ENCODE measurements at regions not wholly inside any gene's neighbourhood (a gene's known extent, or its start where the extent isn't known, plus 50 kb on each side); places are given as distances from the start of the nearest gene placed in this dataset.
"Not testable (repeated sequence)": the region's sequence is repeated elsewhere in the genome, so short reads cannot be mapped to it uniquely, and the experiment has no call there.

DNA sequence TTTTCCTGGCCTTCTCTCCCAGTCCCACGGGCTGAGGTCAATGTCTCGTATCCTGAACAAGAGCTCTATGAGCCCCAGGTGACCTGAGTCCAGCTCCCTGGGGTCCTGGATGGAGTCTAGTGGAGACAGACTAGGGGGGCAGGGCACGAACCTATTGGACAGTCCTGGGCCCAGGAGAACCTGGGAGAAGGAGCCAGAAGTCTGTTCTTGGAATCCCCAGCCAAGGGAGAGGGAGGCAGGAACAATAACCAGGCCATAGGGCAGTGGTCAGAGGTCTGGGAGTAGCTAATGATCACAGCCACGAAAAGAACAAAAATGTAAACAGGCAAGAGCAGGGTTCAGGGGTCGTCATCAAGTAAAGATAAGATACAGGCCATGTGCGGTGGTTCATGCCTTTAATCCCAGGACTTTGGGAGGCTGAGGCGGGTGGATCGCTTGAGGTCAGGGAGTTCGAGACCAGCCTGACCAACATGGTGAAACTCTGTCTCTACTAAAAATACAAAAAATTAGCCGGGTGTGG is 60.8 kb downstream of the COPRS start:
- intact Hi-C loops (cut with DNase I), result no loop called here
- no peak for DNase-seq

- intact Hi-C loops (cut with DNase I); DNase-seq: not testable (repeated sequence)
Measured at GRCh38 chr17:31795941-31796340, 63.1 kb downstream of the COPRS start.

DNA sequence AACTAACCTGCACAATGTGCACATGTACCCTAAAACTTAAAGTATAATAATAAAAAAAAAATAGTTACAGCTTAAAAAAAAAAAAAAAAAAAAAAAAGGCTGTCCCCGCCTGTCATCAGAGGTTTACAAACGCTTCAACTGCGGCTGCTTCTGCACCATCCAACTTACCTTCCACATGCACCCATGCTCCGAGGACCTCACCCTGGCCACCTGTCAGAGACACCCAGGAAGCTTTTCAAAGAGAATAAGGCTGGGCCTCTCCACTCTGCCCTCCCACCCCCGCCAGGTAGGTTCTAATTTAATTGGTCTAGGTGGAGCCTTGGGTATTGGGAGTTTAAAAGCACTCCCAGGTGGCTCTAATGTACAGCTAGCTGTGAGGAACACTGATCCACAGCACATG is 64.9 kb downstream of the COPRS start:
- DNase-seq, result no peak
- intact Hi-C loops (cut with DNase I), result no loop called here

DNA sequence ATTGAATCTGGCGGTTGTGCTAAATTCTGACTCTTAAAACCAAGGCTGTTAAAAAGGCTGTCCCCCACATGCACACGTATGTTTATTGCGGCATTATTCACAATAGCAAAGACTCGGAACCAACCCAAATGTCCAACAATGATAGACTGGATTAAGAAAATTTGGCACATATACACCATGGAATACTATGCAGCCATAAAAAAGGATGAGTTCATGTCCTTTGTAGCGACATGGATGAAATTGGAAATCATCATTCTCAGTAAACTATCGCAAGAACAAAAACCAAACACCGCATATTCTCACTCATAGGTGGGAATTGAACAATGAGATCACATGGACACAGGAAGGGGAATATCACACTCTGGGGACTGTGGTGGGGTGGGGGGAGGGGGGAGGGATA is 65.4 kb downstream of the COPRS start:
- DNase-seq; intact Hi-C loops (cut with DNase I): not testable (repeated sequence)

DNA sequence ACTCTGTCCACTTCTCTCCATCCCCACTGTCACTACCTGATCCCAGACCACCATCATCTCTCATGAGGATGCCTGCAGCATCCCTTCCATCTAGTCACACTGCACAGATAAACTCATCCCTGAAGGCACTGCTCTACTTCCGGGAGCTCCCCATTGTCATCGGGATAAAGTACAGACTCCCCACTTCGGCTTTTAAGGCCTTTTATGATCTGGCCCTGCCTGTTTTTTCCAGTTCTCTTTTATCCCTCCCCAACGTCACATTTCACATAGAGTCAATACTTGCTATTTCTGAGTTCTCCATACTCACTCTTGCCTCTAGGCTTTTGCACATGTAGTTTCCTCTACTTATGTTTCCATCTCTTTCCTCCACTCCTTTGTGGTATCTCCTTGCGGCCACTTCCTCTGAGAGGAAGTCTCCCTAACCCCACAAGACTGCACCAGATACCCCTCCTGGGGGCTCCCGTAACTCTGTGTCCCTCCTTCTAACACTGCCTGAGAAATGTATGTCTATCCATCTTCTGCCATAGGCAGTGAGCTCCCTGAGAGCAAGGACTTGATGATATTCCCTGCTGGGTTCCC is 66.9 kb downstream of the COPRS start:
- intact Hi-C loops (cut with DNase I), result no loop called here
- DNase-seq, result no peak

- intact Hi-C loops (cut with DNase I), result no loop called here
- DNase-seq, result no peak
Measured at GRCh38 chr17:31789707-31790505, 69.1 kb downstream of the COPRS start.

- intact Hi-C loops (cut with DNase I), result no loop called here
- no peak for DNase-seq
Measured at GRCh38 chr17:31788956-31789355, 70.1 kb downstream of the COPRS start.

- intact Hi-C loops (cut with DNase I), result no loop called here
- no peak for DNase-seq
Measured at GRCh38 chr17:31788571-31788946, 70.5 kb downstream of the COPRS start.

GRCh38 chr17:31787857-31788570 is 71.0 kb downstream of the COPRS start:
- intact Hi-C loops (cut with DNase I), result no loop called here
- DNase-seq, result peak in 7 of 42 donors; percentile 5 to 44 (median 16)

DNA sequence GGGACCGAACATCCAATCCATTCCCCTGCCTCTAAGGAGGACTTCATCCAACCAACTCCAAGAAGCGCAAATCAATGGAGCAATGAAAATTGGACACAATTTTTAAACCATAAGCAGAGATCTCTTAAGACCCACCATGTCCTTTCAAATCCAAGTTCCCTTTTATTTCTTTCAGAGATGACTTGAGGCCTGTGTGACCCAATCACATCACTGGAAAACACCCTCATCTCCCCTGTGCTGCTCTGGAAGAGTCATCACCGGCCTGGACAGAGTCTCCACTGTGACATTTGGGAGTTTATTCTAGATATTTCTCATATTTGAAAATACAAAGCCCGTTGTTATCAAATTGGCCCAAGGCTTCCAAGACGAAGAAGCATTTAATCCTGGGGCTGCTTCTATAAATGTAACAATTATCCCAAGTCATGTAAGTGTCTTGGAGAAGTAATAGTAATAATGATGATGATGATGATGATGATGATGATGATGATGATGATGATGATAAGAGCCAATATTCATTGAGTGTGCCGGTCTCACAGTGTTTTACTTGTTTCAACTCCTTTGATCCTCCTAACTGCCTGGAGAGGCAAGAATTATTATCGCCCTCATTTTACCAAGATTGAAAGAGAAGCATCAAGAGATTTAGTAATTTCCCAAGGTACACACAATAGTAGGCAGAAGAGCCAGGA is 72.1 kb downstream of the COPRS start:
- intact Hi-C loops (cut with DNase I), result no loop called here
- DNase-seq, result no peak

DNA sequence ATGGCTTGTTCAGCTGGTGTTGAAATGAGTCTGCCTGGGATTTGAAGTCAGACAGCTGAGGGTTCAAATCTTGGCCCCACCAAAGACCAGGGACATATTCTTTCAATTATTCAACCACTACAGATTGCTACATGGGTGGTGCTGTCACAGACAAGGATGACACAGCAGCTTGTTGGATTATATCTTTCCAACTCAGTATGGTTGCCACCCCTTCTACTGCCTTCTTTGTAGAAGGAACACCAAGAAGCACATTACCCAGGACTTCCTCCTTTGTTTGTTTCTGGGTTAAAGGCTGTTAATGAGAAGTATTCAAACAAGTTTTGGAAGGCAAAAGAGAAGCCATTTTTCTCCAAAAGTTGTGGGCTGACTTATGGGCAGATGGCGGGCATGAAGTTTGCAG is 78.6 kb downstream of the COPRS start:
- DNase-seq, result no peak
- intact Hi-C loops (cut with DNase I), result no loop called here

DNA sequence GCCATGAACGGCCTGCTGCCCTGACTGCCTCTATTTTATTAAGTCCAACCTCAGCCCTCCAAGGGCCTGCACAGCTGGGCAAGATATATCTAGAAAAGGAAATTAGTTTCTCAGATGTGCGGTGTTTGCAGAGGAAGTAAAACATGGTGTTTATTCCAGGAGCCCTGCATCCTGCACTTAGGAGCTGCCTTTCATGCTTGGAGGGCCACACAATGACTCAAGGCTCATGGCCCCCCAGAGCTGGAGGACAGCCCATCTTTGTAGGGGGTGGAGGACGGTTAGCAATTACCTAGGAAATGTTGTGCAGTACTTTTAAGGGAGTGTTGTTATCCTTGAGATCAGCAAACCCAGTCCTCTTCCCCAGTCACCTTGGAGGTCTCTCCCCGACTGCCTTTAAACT is 80.5 kb downstream of the COPRS start:
- no peak for DNase-seq
- intact Hi-C loops (cut with DNase I), result no loop called here

DNA sequence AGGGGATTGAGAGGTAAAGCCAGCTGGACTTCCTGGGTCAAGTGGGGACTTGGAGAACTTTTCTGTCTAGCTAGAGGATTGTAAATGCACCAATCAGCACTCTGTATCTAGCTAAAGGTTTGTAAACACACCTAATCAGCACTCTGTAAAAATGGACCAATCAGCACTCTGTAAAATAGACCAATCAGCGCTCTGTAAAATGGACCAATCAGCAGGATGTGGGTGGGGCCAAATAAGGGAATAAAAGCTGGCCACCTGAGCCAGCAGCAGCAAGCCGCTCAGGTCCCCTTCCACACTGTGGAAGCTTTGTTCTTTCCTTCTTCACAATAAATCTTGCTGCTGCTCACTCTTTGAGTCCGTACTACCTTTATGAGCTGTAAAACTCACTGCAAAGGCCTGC is 87.7 kb downstream of the COPRS start:
- intact Hi-C loops (cut with DNase I); DNase-seq: not testable (repeated sequence)

GRCh38 chr17:31770501-31770900 is 88.5 kb downstream of the COPRS start:
- DNase-seq; intact Hi-C loops (cut with DNase I): not testable (repeated sequence)

- DNase-seq; intact Hi-C loops (cut with DNase I): not testable (repeated sequence)
Measured at GRCh38 chr17:31761836-31762510, 97.1 kb downstream of the COPRS start.

DNA sequence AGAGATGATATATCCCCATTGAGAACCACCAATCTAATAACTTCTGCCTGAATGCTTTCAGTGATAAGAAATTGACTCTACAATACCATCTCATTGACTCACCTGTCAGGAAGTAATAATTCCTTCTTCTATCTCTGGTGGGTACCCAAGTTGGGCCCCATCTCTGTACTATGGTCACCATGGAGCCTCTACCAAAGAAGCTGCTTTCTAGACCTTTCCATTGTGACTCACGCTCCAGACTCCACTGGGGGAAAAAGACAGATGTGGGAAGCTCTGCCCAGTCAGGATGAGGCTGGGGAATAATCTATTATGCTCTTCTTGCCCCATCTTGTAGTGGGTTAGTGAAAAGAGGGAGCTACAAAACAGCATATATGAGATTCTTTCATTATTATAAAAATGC is 100.4 kb downstream of the COPRS start:
- intact Hi-C loops (cut with DNase I), result no loop called here
- no peak for DNase-seq

DNA sequence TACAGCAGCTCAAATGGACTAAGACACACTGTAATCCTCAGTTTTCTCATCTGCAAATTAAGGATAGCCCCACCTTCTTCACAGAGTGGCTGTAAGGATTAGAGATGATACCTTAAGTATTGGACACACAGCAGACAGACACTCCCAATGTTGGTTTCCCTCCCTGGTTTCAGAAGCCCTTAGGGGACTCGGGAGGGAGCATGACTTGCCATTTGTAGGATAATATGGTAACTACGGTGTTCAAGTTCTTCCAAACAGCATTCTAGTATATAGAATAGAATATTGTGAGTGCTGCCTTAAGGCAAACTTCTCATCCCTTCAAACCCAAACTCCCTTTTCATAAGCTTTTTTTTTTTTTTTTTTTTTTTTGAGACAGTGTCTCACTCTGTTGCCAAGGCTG is 101.9 kb downstream of the COPRS start:
- intact Hi-C loops (cut with DNase I), result no loop called here

GRCh38 chr17:31754239-31754945 is 104.7 kb downstream of the COPRS start:
- intact Hi-C loops (cut with DNase I), result no loop called here
- no peak for DNase-seq

More for the DNA sequence above, 101.9 kb downstream of the COPRS start:
- no peak for DNase-seq
